Calu3 (cell line): ENCODE measurements at regions not wholly inside any gene's neighbourhood (a gene's known extent, or its start where the extent isn't known, plus 50 kb on each side); places are given as distances from the start of the nearest gene placed in this dataset.

ENCODE experiments used
- BruUV-seq: library from RNA; stranded (reverse); fragments of 400-500 nt; replicated peaks from 2 replicates; lab custom pipeline; 2021; lab: Mats Ljungman, UMichigan
- CTCF ChIA-PET: fragments of 300-600 bp; sonication (Branson Sonifier 250); formaldehyde crosslinking; loops from one replicate; lab custom pipeline; 2022; ENCODE audit warnings: antibody characterized with exemption; lab: Charles Lee
- DNase-seq: peaks from one replicate; pipeline ENCODE4 v3.0.0; 2022
- H3K27ac Mint-ChIP-seq: one replicate; pipeline ENCODE4 v1.8.0; 2022; ENCODE audit warnings: mixed read lengths; ENCODE audit not compliant: unreplicated experiment
- H3K27me3 Mint-ChIP-seq: one replicate; pipeline ENCODE4 v1.8.0; 2022; ENCODE audit warnings: mixed read lengths; ENCODE audit not compliant: unreplicated experiment
- H3K36me3 Mint-ChIP-seq: one replicate; pipeline ENCODE4 v1.8.0; 2022; ENCODE audit warnings: mild to moderate bottlenecking, moderate library complexity, mixed read lengths; ENCODE audit not compliant: insufficient read depth, unreplicated experiment
- H3K4me1 Mint-ChIP-seq: one replicate; pipeline ENCODE4 v1.8.0; 2022; ENCODE audit warnings: mild to moderate bottlenecking, low read depth, mixed read lengths; ENCODE audit not compliant: unreplicated experiment
- H3K4me3 Mint-ChIP-seq: one replicate; pipeline ENCODE4 v1.8.0; 2022; ENCODE audit warnings: mild to moderate bottlenecking, low read depth, moderate library complexity, mixed read lengths; ENCODE audit not compliant: unreplicated experiment
- H3K9me3 Mint-ChIP-seq: one replicate; pipeline ENCODE4 v1.8.0; 2022; ENCODE audit warnings: low read depth, mixed read lengths; ENCODE audit not compliant: unreplicated experiment
- CTCF ChIP-seq: fragments of 200-600 bp; IDR thresholded peaks from one replicate; pipeline ENCODE4 v1.8.0; 2022; ENCODE audit warnings: antibody characterized with exemption; ENCODE audit not compliant: unreplicated experiment
- intact Hi-C: fragments of 100-400 bp; cut with micrococcal nuclease; formaldehyde crosslinking; loops from one replicate; pipeline ENCODE4 v1.10.0; 2022; ENCODE audit not compliant: unreplicated experiment

- H3K4me3 Mint-ChIP-seq: no peak overlapping the region
Measured at GRCh38 chr13:107296804-107297203, 728.9 kb upstream of the ARGLU1 start.

GRCh38 chr13:107295416-107296140, 727.6 kb upstream of the ARGLU1 start:
- Mint-ChIP-seq H3K9me3 (no peaks in the 10 kb centered on the region), H3K36me3 (no peaks in the 10 kb centered on the region), H3K27ac (no peak overlapping the region), H3K4me3 (no peak overlapping the region), H3K4me1 (no peaks in the 10 kb centered on the region), H3K27me3 (no peaks in the 10 kb centered on the region)
- no peak for DNase-seq
- CTCF ChIA-PET: no interaction called here
- no peak for TF ChIP-seq CTCF
- BruUV-seq: no TSS peak
- intact Hi-C loops: no loop called here

More at GRCh38 chr13:107296804-107297203, 728.9 kb upstream of the ARGLU1 start:
- Mint-ChIP-seq H3K9me3 (no peaks in the 10 kb centered on the region), H3K36me3 (no peaks in the 10 kb centered on the region), H3K4me1 (no peaks in the 10 kb centered on the region), H3K27me3 (no peaks in the 10 kb centered on the region), H3K27ac (no peak overlapping the region)
- CTCF ChIA-PET: no interaction called here
- intact Hi-C loops: no loop called here
- DNase-seq: no peak
- BruUV-seq: no TSS peak
- TF ChIP-seq CTCF: no peak

- Mint-ChIP-seq H3K4me1 (no peaks in the 10 kb centered on the region), H3K9me3 (no peaks in the 10 kb centered on the region), H3K27me3 (no peaks in the 10 kb centered on the region), H3K36me3 (no peaks in the 10 kb centered on the region), H3K4me3 (no peak overlapping the region), H3K27ac (no peak overlapping the region)
- no TSS peak for BruUV-seq
- DNase-seq: no peak
- intact Hi-C loops: no loop called here
- TF ChIP-seq CTCF: no peak
- CTCF ChIA-PET: no interaction called here
Measured at GRCh38 chr13:107293924-107294323, 726.0 kb upstream of the ARGLU1 start.

- H3K27ac Mint-ChIP-seq: no peak overlapping the region
- no peaks in the 10 kb centered on the region for H3K4me1 Mint-ChIP-seq
- TF ChIP-seq CTCF: no peak
- CTCF ChIA-PET: no interaction called here
- DNase-seq: no peak
- no peaks in the 10 kb centered on the region for H3K27me3 Mint-ChIP-seq
- H3K4me3 Mint-ChIP-seq: no peak overlapping the region
- H3K9me3 Mint-ChIP-seq: no peaks in the 10 kb centered on the region
- BruUV-seq: no TSS peak
- no peaks in the 10 kb centered on the region for H3K36me3 Mint-ChIP-seq
- intact Hi-C loops: no loop called here
Measured at GRCh38 chr13:107291875-107292274, 723.9 kb upstream of the ARGLU1 start.
